A673 (cell line): ENCODE measurements at regions not wholly inside any gene's neighbourhood (a gene's known extent, or its start where the extent isn't known, plus 50 kb on each side); places are given as distances from the start of the nearest gene placed in this dataset.

Experiments
- BruUV-seq: library from RNA; stranded (reverse); fragments of 400-500 nt; replicated peaks from 2 replicates; lab custom pipeline; 2021; lab: Mats Ljungman, UMichigan
- CTCF ChIA-PET: fragments of 300-600 bp; sonication (Branson Sonifier 250); formaldehyde crosslinking; loops from one replicate; lab custom pipeline; 2022; ENCODE audit warnings: antibody characterized with exemption; lab: Charles Lee
- POLR2A ChIA-PET: fragments of 300-600 bp; sonication (Branson Sonifier 250); formaldehyde crosslinking; loops from one replicate; lab custom pipeline; 2022; ENCODE audit warnings: antibody characterized with exemption; ENCODE audit not compliant: low non-redundant PET; lab: Charles Lee
- DNase-seq: peaks from one replicate; pipeline ENCODE4 v3.0.0-alpha.2; 2015; ENCODE audit warnings: low spot score
- H3K27ac ChIP-seq: fragments of 200-600 bp; sonication (generic); 2 replicates; pipeline ENCODE4 v1.5.1; 2016; ENCODE audit warnings: mixed run types, low read depth, mild to moderate bottlenecking, mixed read lengths, antibody characterized with exemption, low read length; ENCODE audit not compliant: poor library complexity, severe bottlenecking
- H3K27me3 ChIP-seq: fragments of 200-600 bp; sonication (generic); replicated peaks from 2 replicates; pipeline ENCODE4 v1.6.1; 2017; ENCODE audit warnings: mixed run types, low read depth, mild to moderate bottlenecking, mixed read lengths, antibody characterized with exemption, low read length; ENCODE audit not compliant: insufficient read depth, poor library complexity
- H3K36me3 ChIP-seq: fragments of 200-600 bp; sonication (generic); 2 replicates; pipeline ENCODE4 v1.6.1; 2016; ENCODE audit warnings: mixed run types, mild to moderate bottlenecking, mixed read lengths, antibody characterized with exemption, low read length; ENCODE audit not compliant: insufficient read depth, poor library complexity, severe bottlenecking
- H3K4me1 ChIP-seq: fragments of 200-600 bp; sonication (generic); 2 replicates; pipeline ENCODE4 v1.6.1; 2017; ENCODE audit warnings: mixed run types, mild to moderate bottlenecking, mixed read lengths, antibody characterized with exemption, low read length; ENCODE audit not compliant: insufficient read depth, poor library complexity, severe bottlenecking
- H3K4me3 ChIP-seq: fragments of 200-600 bp; sonication (generic); 2 replicates; pipeline ENCODE4 v1.5.1; 2016; ENCODE audit warnings: low read depth, mixed run types, mild to moderate bottlenecking, mixed read lengths, low read length; ENCODE audit not compliant: poor library complexity, severe bottlenecking
- H3K9me3 ChIP-seq: fragments of 200-600 bp; sonication (generic); 2 replicates; pipeline ENCODE4 v1.6.1; 2016; ENCODE audit warnings: mixed run types, low read depth, mild to moderate bottlenecking, mixed read lengths, antibody characterized with exemption, low read length; ENCODE audit not compliant: poor library complexity, severe bottlenecking
- EZH2 ChIP-seq: fragments of 200-600 bp; sonication (generic); IDR thresholded peaks from 2 replicates; pipeline ENCODE4 v1.6.1; 2017; ENCODE audit warnings: borderline replicate concordance, low read depth, mild to moderate bottlenecking, mixed read lengths, antibody characterized with exemption, low read length; ENCODE audit not compliant: poor library complexity, severe bottlenecking
- intact Hi-C: fragments of 100-400 bp; cut with micrococcal nuclease; formaldehyde crosslinking; loops from one replicate; pipeline ENCODE4 v1.10.0; 2022; ENCODE audit not compliant: unreplicated experiment
- TF ChIP-seq, protein P1 (sequence below): fragments of 300-800, 200-600 bp; sonication (generic); conservative IDR thresholded peaks from 2 replicates; pipeline ENCODE4 v1.5.1; 2017; ENCODE audit warnings: low read depth, mild to moderate bottlenecking, antibody characterized with exemption, low read length, moderate library complexity, mixed read lengths

DNA sequence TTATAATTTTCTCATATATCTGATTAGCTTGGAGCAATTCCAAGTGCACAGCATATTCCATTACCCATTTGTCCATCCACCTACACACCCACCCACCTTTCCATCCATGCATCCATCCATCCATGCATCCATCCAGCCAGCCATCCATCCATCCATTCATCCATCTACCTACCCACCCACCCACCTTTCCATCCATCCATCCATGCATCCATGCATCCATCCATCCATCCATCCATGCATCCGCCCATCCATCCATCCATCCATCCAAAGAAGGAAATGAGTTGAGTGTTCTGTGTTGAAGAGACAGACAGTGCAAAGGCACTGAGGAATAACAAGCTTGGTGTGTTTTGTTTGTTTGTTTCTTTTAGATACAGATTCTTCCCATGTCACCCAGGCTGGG lies 78.7 kb upstream of the FAM20A start:
- DNase-seq: no peak
- Histone ChIP-seq H3K4me1 (peaks cover 9% of the 10 kb centered on the region), H3K9me3 (no peaks in the 10 kb centered on the region), H3K4me3 (no peak overlapping the region), H3K27me3 (no peaks in the 10 kb centered on the region), H3K27ac (no peak overlapping the region), H3K36me3 (no peaks in the 10 kb centered on the region)
- ChIA-PET POLR2A (no interaction called here), CTCF (no interaction called here)
- BruUV-seq: no TSS peak
- TF ChIP-seq, protein P1, sequence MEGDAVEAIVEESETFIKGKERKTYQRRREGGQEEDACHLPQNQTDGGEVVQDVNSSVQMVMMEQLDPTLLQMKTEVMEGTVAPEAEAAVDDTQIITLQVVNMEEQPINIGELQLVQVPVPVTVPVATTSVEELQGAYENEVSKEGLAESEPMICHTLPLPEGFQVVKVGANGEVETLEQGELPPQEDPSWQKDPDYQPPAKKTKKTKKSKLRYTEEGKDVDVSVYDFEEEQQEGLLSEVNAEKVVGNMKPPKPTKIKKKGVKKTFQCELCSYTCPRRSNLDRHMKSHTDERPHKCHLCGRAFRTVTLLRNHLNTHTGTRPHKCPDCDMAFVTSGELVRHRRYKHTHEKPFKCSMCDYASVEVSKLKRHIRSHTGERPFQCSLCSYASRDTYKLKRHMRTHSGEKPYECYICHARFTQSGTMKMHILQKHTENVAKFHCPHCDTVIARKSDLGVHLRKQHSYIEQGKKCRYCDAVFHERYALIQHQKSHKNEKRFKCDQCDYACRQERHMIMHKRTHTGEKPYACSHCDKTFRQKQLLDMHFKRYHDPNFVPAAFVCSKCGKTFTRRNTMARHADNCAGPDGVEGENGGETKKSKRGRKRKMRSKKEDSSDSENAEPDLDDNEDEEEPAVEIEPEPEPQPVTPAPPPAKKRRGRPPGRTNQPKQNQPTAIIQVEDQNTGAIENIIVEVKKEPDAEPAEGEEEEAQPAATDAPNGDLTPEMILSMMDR: no peak
- TF ChIP-seq EZH2: no peak
- intact Hi-C loops: no loop called here

DNA sequence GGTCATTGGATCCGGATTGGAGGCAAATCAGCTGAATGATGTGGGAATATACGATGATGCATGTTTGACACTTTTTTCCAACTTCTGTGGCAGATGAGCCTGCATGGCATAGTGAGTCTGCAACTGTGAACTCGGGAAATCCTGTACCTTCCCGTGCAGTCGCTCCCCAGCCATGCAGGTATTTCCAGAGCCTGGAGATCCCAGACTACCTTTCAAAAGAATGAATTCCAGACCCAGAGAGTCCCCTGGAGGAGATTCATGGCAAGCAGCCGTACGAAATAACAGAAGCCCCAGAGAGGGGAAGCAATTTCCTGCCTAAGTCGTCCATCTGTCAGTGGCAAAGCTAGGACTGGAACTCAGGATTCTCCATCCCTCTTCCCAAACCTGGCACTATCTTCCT lies 75.7 kb upstream of the FAM20A start:
- TF ChIP-seq, protein P1: no peak
- no peak for TF ChIP-seq EZH2
- H3K4me1 ChIP-seq: no peaks in the 10 kb centered on the region
- POLR2A ChIA-PET: no interaction called here
- no peak overlapping the region for H3K27ac ChIP-seq
- no peak for DNase-seq
- intact Hi-C loops: no loop called here
- peaks cover 5% of the 10 kb centered on the region for H3K27me3 ChIP-seq
- CTCF ChIA-PET: no interaction called here
- H3K36me3 ChIP-seq: no peaks in the 10 kb centered on the region
- H3K9me3 ChIP-seq: no peaks in the 10 kb centered on the region
- H3K4me3 ChIP-seq: no peak overlapping the region
- BruUV-seq: no TSS peak

DNA sequence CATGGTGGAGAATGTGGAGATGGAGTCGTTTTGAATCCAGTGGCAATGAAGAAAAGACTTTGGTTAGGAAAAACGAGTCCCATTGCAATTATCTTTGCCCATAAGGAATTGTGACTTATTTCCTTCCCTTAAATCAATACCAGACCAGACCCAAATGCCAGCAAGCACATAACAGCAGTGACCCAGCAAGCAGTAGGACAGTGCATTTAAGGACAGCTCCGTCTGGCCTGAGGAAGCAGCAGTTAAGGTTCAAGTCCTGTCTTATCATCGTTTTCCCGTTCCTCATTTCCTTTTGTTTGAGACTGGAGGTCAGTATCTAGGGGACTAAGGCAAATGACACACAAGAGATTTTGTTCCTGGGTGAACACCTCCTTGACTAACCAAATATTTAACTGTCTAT lies 74.6 kb upstream of the FAM20A start:
- TF ChIP-seq, protein P1: no peak
- TF ChIP-seq EZH2: no peak
- ChIA-PET POLR2A (no interaction called here), CTCF (no interaction called here)
- H3K9me3 ChIP-seq: no peaks in the 10 kb centered on the region
- H3K36me3 ChIP-seq: no peaks in the 10 kb centered on the region
- H3K27ac ChIP-seq: no peak overlapping the region
- no peaks in the 10 kb centered on the region for H3K4me1 ChIP-seq
- no peak for DNase-seq
- no peak overlapping the region for H3K4me3 ChIP-seq
- BruUV-seq: no TSS peak
- intact Hi-C loops: no loop called here
- H3K27me3 ChIP-seq: peaks cover 5% of the 10 kb centered on the region
